ENCODE measurements at regions not wholly inside any gene's neighbourhood (a gene's known extent, or its start where the extent isn't known, plus 50 kb on each side); places are given as distances from the start of the nearest gene placed in this dataset.
"Not testable (repeated sequence)": the region's sequence is repeated elsewhere in the genome, so short reads cannot be mapped to it uniquely, and the experiment has no call there.

DNA sequence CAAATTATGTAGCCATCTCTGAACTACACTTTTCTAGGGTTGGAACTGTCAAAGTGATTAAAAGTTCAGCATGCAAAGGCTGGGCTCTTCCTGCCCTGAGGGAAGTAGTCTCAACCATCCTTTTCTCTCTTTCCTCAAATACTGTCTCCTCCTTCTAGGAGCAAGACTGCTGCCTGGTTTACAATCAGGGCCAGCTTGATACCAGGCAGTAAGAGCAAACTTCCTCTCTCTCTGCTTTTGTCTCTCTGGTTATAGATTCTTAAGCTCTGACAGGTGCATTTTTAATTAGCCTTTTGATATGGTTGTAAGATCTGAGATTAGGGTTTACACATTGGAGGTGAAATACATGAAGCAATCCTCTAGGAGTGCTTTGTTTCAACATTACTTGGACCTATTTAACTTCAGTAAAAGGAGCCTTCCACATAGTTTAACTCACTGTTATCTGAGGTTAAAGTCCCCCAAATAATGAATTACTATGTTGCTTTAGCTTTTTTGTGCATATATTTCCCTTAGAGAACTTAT lies 436.1 kb downstream of the SPATA31D1 start:
- no peak overlapping the region for H3K27ac Mint-ChIP-seq (ENCODE audit: unreplicated experiment)
- no peaks in the 10 kb centered on the region for H3K36me3 Mint-ChIP-seq (ENCODE audit: low read depth)
- no peak overlapping the region for H3K4me3 Mint-ChIP-seq
- H3K27me3 Mint-ChIP-seq (ENCODE audit: low read depth): no peaks in the 10 kb centered on the region
- no peak for DNase-seq (ENCODE audit: low read depth, low spot score)
- H3K4me1 Mint-ChIP-seq: no peaks in the 10 kb centered on the region
- TF ChIP-seq, protein P1, sequence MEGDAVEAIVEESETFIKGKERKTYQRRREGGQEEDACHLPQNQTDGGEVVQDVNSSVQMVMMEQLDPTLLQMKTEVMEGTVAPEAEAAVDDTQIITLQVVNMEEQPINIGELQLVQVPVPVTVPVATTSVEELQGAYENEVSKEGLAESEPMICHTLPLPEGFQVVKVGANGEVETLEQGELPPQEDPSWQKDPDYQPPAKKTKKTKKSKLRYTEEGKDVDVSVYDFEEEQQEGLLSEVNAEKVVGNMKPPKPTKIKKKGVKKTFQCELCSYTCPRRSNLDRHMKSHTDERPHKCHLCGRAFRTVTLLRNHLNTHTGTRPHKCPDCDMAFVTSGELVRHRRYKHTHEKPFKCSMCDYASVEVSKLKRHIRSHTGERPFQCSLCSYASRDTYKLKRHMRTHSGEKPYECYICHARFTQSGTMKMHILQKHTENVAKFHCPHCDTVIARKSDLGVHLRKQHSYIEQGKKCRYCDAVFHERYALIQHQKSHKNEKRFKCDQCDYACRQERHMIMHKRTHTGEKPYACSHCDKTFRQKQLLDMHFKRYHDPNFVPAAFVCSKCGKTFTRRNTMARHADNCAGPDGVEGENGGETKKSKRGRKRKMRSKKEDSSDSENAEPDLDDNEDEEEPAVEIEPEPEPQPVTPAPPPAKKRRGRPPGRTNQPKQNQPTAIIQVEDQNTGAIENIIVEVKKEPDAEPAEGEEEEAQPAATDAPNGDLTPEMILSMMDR (conservative IDR thresholded peaks at IDR 0.05): no peak
- peaks cover 2% of the 10 kb centered on the region for H3K9me3 Mint-ChIP-seq

DNA sequence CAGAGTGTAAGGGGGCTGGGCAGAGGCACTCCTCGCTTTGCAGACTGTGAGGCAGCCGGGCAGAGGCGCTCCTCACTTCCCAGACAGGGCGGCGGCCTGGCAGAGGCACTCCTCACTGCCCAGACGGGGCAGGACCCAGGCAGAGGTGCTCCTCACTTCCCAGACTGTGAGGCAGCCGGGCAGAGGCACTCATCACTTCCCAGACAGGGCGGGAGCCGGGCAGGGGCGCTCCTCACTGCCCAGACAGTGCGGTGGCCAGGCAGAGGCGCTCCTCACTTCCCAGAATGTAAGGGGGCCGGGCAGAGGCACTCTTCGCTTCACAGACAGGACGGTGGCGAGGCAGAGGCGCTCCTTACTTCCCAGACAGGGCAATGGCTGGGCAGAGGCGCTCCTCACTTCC lies 442.5 kb downstream of the SPATA31D1 start:
- no peaks in the 10 kb centered on the region for H3K4me1 Mint-ChIP-seq
- H3K27me3 Mint-ChIP-seq (ENCODE audit: low read depth): no peaks in the 10 kb centered on the region
- no peak for DNase-seq (ENCODE audit: low read depth, low spot score)
- peaks cover 3% of the 10 kb centered on the region for H3K36me3 Mint-ChIP-seq (ENCODE audit: low read depth)
- peaks cover 4% of the 10 kb centered on the region for H3K9me3 Mint-ChIP-seq
- TF ChIP-seq, protein P1 (conservative IDR thresholded peaks at IDR 0.05): no peak
- H3K27ac Mint-ChIP-seq (ENCODE audit: unreplicated experiment): no peak overlapping the region
- no peak overlapping the region for H3K4me3 Mint-ChIP-seq

DNA sequence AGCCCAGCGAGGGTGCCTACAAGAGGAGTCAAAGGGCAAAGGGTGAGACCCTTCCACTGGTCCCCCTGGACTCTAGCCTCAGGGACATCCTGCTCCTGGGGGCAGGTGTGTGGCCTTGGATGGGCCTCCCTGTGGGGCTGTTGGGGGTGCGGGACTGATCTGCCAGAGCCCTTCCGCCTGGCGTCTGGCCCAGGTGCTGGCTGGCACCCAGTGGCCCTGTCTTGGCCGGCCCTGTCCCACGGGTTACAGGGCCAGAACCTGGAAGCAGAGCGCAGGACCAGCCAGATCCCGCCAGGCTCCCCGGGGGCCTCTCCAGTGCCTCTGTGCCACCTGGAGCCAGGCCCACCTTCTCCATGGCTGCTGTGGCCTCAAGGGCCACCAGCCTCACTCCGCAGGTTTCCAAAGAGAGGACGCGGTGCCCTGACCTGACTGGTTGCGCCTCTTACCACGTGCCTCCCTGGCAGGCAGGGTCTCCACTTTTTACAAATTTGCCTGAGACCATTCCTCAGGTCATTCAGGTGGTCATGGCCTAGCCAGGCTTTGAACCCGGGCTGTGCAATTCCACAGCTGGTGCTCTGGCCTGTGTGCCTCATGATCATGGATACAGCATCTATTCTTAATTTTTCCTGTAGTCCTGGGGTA lies 444.8 kb downstream of the SPATA31D1 start:
- not testable (repeated sequence) for H3K27me3 Mint-ChIP-seq (ENCODE audit: low read depth); DNase-seq (ENCODE audit: low read depth, low spot score); H3K4me3 Mint-ChIP-seq; H3K36me3 Mint-ChIP-seq (ENCODE audit: low read depth); H3K27ac Mint-ChIP-seq (ENCODE audit: unreplicated experiment); H3K9me3 Mint-ChIP-seq; H3K4me1 Mint-ChIP-seq

DNA sequence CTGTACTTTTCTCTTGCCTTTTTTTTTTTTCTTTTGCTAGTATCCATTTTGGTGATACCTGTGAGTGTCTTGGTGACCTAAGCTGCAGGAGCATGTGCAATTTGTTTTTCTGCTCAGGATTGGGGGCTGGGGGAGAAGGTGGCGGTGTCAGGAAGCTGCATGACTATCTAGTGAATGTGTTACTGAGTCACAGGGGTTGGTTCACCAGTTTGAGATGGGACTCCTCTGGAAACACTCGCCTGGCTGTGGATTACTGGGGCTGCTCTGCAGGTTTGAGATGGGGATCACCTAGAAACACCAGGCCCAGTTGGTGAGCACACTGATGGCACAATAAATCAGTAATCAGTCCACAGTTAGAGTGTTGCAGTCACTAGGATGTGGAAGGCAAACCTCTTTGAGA lies 447.9 kb downstream of the SPATA31D1 start:
- no peaks in the 10 kb centered on the region for H3K4me1 Mint-ChIP-seq
- H3K27me3 Mint-ChIP-seq (ENCODE audit: low read depth): no peaks in the 10 kb centered on the region
- H3K4me3 Mint-ChIP-seq: no peak overlapping the region
- peaks cover 6% of the 10 kb centered on the region for H3K36me3 Mint-ChIP-seq (ENCODE audit: low read depth)
- H3K27ac Mint-ChIP-seq (ENCODE audit: unreplicated experiment): no peak overlapping the region
- peaks cover 10% of the 10 kb centered on the region for H3K9me3 Mint-ChIP-seq
- no peak for DNase-seq (ENCODE audit: low read depth, low spot score)
- TF ChIP-seq, protein P1 (conservative IDR thresholded peaks at IDR 0.05): no peak

DNA sequence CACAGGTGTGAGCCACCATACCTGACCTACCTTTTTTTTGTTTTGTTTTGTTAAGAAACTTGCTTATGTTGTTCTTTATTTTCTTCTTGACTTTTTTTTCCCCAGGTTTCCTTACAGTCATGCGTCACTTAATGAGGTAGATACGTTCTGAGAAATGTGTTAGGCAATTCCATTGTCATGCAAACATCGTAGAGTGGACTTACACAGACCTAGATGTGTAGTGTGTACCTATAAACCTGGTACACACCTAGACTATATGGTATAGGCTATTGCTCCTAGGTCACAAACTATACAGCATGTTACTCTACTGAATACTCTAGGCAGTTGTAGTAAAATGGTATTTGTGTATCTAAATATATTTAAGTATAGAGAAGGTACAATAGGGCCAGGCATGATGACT lies 448.6 kb downstream of the SPATA31D1 start:
- H3K9me3 Mint-ChIP-seq: peaks cover 10% of the 10 kb centered on the region
- not testable (repeated sequence) for H3K4me3 Mint-ChIP-seq; H3K4me1 Mint-ChIP-seq; H3K27me3 Mint-ChIP-seq (ENCODE audit: low read depth); H3K36me3 Mint-ChIP-seq (ENCODE audit: low read depth); H3K27ac Mint-ChIP-seq (ENCODE audit: unreplicated experiment); DNase-seq (ENCODE audit: low read depth, low spot score)

DNA sequence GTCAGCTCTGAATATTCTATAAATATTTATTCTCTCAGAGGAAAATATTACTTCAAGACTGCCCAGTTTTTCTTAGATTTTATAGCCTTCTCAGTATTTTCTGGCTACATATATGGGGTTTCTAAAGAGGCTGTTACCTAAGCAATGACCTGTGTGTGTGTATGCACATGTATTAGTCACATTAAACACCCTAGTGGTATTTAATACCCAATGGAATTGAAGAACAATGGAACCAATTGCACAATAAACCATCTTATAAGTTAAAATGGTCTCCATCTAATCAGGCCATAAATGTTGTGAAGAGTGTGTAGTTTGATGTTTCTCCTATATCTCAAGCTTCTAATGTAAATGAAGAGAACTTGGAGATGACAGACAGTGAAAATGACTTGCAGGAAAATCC lies 450.0 kb downstream of the SPATA31D1 start:
- TF ChIP-seq, protein P1 (conservative IDR thresholded peaks at IDR 0.05): no peak
- no peak overlapping the region for H3K4me3 Mint-ChIP-seq
- H3K27me3 Mint-ChIP-seq (ENCODE audit: low read depth): no peaks in the 10 kb centered on the region
- peaks cover 10% of the 10 kb centered on the region for H3K9me3 Mint-ChIP-seq
- no peak for DNase-seq (ENCODE audit: low read depth, low spot score)
- no peaks in the 10 kb centered on the region for H3K4me1 Mint-ChIP-seq
- H3K36me3 Mint-ChIP-seq (ENCODE audit: low read depth): peaks cover 6% of the 10 kb centered on the region
- H3K27ac Mint-ChIP-seq (ENCODE audit: unreplicated experiment): no peak overlapping the region

Measured in neural crest cell (in vitro differentiated cells).